ENCODE measurements at regions not wholly inside any gene's neighbourhood (a gene's known extent, or its start where the extent isn't known, plus 50 kb on each side); places are given as distances from the start of the nearest gene placed in this dataset.

DNA sequence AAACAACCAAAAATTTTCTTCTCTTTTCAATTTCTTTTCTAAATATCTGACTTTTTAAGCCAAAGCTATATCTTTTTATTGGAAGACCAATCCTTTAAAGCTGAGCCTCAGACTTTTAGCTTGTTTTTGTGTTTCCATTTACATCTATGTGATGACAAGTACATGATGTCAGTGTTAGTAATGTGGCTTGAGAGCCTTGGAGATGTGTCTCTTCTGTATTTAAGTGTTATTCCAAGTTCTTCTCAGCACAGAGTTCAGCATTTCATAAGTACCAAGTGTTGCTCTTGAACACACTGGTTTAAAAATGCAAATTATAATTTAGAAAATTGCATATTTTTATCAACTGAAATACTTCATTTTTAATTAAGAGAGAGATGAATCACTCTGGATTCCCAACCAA lies 948.9 kb upstream of the FLRT2 start:
- TF ChIP-seq POLR2AphosphoS5 (IDR thresholded peaks at IDR 0.05; ENCODE audit: low read depth) (no peak), EZH2phosphoT487 (IDR thresholded peaks at IDR 0.05; ENCODE audit: unreplicated experiment) (no peak), ZNF114 (CRISPR knock-in tag; IDR thresholded peaks at IDR 0.05) (no peak), EZH2 (IDR thresholded peaks at IDR 0.05; ENCODE audit: low read depth, unreplicated experiment) (no peak), JUNB (IDR thresholded peaks at IDR 0.05; ENCODE audit: unreplicated experiment) (no peak), CREB1 (CRISPR knock-in tag; IDR thresholded peaks at IDR 0.05; ENCODE audit: low read depth) (no peak), NANOG (IDR thresholded peaks at IDR 0.05; ENCODE audit: borderline replicate concordance) (no peak), ZNF331 (CRISPR knock-in tag; IDR thresholded peaks at IDR 0.05; ENCODE audit: low read depth) (no peak), STAT1 (IDR thresholded peaks at IDR 0.05; ENCODE audit: unreplicated experiment) (no peak)
- TF ChIP-seq, protein P1, sequence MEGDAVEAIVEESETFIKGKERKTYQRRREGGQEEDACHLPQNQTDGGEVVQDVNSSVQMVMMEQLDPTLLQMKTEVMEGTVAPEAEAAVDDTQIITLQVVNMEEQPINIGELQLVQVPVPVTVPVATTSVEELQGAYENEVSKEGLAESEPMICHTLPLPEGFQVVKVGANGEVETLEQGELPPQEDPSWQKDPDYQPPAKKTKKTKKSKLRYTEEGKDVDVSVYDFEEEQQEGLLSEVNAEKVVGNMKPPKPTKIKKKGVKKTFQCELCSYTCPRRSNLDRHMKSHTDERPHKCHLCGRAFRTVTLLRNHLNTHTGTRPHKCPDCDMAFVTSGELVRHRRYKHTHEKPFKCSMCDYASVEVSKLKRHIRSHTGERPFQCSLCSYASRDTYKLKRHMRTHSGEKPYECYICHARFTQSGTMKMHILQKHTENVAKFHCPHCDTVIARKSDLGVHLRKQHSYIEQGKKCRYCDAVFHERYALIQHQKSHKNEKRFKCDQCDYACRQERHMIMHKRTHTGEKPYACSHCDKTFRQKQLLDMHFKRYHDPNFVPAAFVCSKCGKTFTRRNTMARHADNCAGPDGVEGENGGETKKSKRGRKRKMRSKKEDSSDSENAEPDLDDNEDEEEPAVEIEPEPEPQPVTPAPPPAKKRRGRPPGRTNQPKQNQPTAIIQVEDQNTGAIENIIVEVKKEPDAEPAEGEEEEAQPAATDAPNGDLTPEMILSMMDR (conservative IDR thresholded peaks at IDR 0.05; ENCODE audit: low read depth in 2 of 2), result no peak
- TF ChIP-seq, protein P2, sequence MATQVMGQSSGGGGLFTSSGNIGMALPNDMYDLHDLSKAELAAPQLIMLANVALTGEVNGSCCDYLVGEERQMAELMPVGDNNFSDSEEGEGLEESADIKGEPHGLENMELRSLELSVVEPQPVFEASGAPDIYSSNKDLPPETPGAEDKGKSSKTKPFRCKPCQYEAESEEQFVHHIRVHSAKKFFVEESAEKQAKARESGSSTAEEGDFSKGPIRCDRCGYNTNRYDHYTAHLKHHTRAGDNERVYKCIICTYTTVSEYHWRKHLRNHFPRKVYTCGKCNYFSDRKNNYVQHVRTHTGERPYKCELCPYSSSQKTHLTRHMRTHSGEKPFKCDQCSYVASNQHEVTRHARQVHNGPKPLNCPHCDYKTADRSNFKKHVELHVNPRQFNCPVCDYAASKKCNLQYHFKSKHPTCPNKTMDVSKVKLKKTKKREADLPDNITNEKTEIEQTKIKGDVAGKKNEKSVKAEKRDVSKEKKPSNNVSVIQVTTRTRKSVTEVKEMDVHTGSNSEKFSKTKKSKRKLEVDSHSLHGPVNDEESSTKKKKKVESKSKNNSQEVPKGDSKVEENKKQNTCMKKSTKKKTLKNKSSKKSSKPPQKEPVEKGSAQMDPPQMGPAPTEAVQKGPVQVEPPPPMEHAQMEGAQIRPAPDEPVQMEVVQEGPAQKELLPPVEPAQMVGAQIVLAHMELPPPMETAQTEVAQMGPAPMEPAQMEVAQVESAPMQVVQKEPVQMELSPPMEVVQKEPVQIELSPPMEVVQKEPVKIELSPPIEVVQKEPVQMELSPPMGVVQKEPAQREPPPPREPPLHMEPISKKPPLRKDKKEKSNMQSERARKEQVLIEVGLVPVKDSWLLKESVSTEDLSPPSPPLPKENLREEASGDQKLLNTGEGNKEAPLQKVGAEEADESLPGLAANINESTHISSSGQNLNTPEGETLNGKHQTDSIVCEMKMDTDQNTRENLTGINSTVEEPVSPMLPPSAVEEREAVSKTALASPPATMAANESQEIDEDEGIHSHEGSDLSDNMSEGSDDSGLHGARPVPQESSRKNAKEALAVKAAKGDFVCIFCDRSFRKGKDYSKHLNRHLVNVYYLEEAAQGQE (IDR thresholded peaks at IDR 0.05; ENCODE audit: unreplicated experiment), result no peak
- TF ChIP-seq, protein P3, sequence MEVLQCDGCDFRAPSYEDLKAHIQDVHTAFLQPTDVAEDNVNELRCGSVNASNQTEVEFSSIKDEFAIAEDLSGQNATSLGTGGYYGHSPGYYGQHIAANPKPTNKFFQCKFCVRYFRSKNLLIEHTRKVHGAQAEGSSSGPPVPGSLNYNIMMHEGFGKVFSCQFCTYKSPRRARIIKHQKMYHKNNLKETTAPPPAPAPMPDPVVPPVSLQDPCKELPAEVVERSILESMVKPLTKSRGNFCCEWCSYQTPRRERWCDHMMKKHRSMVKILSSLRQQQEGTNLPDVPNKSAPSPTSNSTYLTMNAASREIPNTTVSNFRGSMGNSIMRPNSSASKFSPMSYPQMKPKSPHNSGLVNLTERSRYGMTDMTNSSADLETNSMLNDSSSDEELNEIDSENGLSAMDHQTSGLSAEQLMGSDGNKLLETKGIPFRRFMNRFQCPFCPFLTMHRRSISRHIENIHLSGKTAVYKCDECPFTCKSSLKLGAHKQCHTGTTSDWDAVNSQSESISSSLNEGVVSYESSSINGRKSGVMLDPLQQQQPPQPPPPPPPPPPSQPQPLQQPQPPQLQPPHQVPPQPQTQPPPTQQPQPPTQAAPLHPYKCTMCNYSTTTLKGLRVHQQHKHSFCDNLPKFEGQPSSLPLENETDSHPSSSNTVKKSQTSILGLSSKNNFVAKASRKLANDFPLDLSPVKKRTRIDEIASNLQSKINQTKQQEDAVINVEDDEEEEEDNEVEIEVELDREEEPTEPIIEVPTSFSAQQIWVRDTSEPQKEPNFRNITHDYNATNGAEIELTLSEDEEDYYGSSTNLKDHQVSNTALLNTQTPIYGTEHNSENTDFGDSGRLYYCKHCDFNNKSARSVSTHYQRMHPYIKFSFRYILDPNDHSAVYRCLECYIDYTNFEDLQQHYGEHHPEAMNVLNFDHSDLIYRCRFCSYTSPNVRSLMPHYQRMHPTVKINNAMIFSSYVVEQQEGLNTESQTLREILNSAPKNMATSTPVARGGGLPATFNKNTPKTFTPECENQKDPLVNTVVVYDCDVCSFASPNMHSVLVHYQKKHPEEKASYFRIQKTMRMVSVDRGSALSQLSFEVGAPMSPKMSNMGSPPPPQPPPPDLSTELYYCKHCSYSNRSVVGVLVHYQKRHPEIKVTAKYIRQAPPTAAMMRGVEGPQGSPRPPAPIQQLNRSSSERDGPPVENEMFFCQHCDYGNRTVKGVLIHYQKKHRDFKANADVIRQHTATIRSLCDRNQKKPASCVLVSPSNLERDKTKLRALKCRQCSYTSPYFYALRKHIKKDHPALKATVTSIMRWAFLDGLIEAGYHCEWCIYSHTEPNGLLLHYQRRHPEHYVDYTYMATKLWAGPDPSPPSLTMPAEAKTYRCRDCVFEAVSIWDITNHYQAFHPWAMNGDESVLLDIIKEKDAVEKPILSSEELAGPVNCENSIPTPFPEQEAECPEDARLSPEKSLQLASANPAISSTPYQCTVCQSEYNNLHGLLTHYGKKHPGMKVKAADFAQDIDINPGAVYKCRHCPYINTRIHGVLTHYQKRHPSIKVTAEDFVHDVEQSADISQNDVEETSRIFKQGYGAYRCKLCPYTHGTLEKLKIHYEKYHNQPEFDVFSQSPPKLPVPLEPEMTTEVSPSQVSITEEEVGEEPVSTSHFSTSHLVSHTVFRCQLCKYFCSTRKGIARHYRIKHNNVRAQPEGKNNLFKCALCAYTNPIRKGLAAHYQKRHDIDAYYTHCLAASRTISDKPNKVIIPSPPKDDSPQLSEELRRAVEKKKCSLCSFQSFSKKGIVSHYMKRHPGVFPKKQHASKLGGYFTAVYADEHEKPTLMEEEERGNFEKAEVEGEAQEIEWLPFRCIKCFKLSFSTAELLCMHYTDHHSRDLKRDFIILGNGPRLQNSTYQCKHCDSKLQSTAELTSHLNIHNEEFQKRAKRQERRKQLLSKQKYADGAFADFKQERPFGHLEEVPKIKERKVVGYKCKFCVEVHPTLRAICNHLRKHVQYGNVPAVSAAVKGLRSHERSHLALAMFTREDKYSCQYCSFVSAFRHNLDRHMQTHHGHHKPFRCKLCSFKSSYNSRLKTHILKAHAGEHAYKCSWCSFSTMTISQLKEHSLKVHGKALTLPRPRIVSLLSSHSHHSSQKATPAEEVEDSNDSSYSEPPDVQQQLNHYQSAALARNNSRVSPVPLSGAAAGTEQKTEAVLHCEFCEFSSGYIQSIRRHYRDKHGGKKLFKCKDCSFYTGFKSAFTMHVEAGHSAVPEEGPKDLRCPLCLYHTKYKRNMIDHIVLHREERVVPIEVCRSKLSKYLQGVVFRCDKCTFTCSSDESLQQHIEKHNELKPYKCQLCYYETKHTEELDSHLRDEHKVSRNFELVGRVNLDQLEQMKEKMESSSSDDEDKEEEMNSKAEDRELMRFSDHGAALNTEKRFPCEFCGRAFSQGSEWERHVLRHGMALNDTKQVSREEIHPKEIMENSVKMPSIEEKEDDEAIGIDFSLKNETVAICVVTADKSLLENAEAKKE (CRISPR knock-in tag; IDR thresholded peaks at IDR 0.05), result no peak

Measured in GM23338 (cell line).